Panc1 (cell line): ENCODE measurements at regions not wholly inside any gene's neighbourhood (a gene's known extent, or its start where the extent isn't known, plus 50 kb on each side); places are given as distances from the start of the nearest gene placed in this dataset.

Experiments used
- ATAC-seq: fragments of 200-7000 bp; cut with Tn5 transposase; 2 replicates; pipeline ENCODE4 v1.9.1; 2020; ENCODE audit warnings: mild to moderate bottlenecking, moderate library complexity
- BruUV-seq: library from RNA; stranded (reverse); fragments of 400-500 nt; replicated peaks from 2 replicates; lab custom pipeline; 2021; lab: Mats Ljungman, UMichigan
- CTCF ChIA-PET: fragments of 300-600 bp; sonication (Branson Sonifier 250); formaldehyde crosslinking; loops from one replicate; lab custom pipeline; 2022; ENCODE audit warnings: antibody characterized with exemption; lab: Charles Lee
- POLR2A ChIA-PET: fragments of 300-600 bp; sonication (Branson Sonifier 250); formaldehyde crosslinking; loops from one replicate; lab custom pipeline; 2022; ENCODE audit warnings: antibody characterized with exemption; lab: Charles Lee
- DNase-seq: peaks from one replicate; pipeline ENCODE4 v3.0.0-alpha.2; 2010; ENCODE audit warnings: low read depth, low spot score
- H3K27ac ChIP-seq: 2 replicates; pipeline ENCODE4 v1.5.1; 2011; ENCODE audit warnings: mild to moderate bottlenecking, low read length, inconsistent platforms
- H3K27me3 ChIP-seq: fragments of 200-500 bp; sonication (Bioruptor generic); 2 replicates; pipeline ENCODE4 v1.6.0; 2014; ENCODE audit warnings: low read length, inconsistent platforms; ENCODE audit not compliant: control insufficient read depth, insufficient read depth
- H3K36me3 ChIP-seq: fragments of 200-500 bp; sonication (Bioruptor generic); 2 replicates; pipeline ENCODE4 v1.5.1; 2014; ENCODE audit warnings: inconsistent platforms, mild to moderate bottlenecking, low read length, moderate library complexity; ENCODE audit not compliant: control insufficient read depth, insufficient read depth
- H3K4me1 ChIP-seq: 2 replicates; pipeline ENCODE4 v1.5.1; 2011; ENCODE audit warnings: inconsistent platforms, mild to moderate bottlenecking, low read length, moderate library complexity; ENCODE audit not compliant: control insufficient read depth, insufficient read depth
- H3K4me3 ChIP-seq, 2 experiments: 2 replicates each; pipeline ENCODE4 v1.5.1; 2011 to 2012; ENCODE audit warnings: low read depth in 2 of 2, low read length in 2 of 2, mild to moderate bottlenecking in 2 of 2, inconsistent platforms in 1 of 2, moderate library complexity in 1 of 2
- H3K9me3 ChIP-seq: fragments of 200-500 bp; sonication (Bioruptor generic); 2 replicates; pipeline ENCODE4 v1.5.1; 2014; ENCODE audit warnings: low read depth, mild to moderate bottlenecking, inconsistent platforms, low read length, moderate library complexity; ENCODE audit not compliant: control insufficient read depth, insufficient read depth
- POLR2AphosphoS5 ChIP-seq: IDR thresholded peaks from 2 replicates; pipeline ENCODE4 v1.6.1; 2012; ENCODE audit warnings: mild to moderate bottlenecking, low read depth, low read length, moderate library complexity
- SIN3A ChIP-seq: IDR thresholded peaks from 2 replicates; pipeline ENCODE4 v1.6.1; 2012; ENCODE audit warnings: low read depth, mild to moderate bottlenecking, low read length, moderate library complexity, borderline replicate concordance; ENCODE audit not compliant: insufficient read depth
- TCF7L2 ChIP-seq: IDR thresholded peaks from 2 replicates; pipeline ENCODE4 v1.6.1; 2011; ENCODE audit warnings: mild to moderate bottlenecking, low read depth, low read length, inconsistent platforms
- in situ Hi-C: cut with HindIII; loops from 2 replicates; pipeline ENCODE4 v1.10.0; 2016; ENCODE audit warnings: low sequenced_read_pairs, low pct_unique_long_range_greater_than_20kb
- intact Hi-C: fragments of 100-400 bp; cut with micrococcal nuclease; formaldehyde crosslinking; loops from one replicate; pipeline ENCODE4 v1.10.0; 2022; ENCODE audit not compliant: unreplicated experiment
- TF ChIP-seq, protein P1 (sequence below), 2 experiments: IDR thresholded peaks; 2 replicates each; pipeline ENCODE4 v1.6.1; 2011 to 2012; ENCODE audit warnings: low read depth in 2 of 2, control low read depth in 1 of 2, low read length in 1 of 2, mild to moderate bottlenecking in 1 of 2, moderate library complexity in 1 of 2; ENCODE audit not compliant: insufficient read depth in 1 of 2
- TF ChIP-seq, protein P2 (sequence below): fragments of 450-650 bp; IDR thresholded peaks from 2 replicates; pipeline ENCODE4 v1.5.1; 2017; ENCODE audit warnings: mild to moderate bottlenecking

DNA sequence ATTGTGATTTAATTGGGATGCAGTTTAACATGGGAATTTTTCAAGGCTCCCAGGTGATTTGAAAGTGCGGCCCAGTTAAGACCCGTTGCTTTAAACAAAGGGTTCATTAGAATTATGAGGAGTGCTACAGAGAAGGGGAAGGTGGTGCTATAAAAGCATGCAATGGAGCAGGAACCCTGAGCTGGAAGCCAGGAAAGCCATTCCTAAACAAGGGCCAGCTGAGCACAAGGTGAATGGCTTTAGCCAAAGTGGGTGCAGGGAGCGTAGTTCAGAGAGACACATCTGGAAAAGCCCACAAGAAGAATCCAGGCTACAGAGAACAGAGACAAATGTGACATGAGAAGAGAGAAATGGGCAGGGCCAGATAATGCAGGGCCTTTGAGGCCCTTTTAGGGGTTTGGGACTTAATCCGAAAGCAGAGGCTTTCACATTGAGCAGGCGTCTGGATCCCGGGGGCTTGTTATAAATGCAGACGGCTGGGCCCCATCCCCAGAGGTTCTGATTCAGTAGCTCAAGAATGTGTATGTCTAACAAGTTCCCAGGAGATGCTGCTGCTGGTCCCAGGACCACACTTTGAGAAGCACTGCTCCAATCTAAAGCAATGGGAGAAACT is 138.1 kb upstream of the WWC1 start:
- H3K4me1 ChIP-seq, result no peaks in the 10 kb centered on the region
- BruUV-seq, result no TSS peak
- no peaks in the 10 kb centered on the region for H3K9me3 ChIP-seq
- POLR2A ChIA-PET, result no interaction called here
- DNase-seq (no peak), ATAC-seq (no peak)
- H3K27ac ChIP-seq, result no peak overlapping the region
- no peak for TF ChIP-seq TCF7L2
- TF ChIP-seq POLR2AphosphoS5, result no peak
- TF ChIP-seq, protein P1, sequence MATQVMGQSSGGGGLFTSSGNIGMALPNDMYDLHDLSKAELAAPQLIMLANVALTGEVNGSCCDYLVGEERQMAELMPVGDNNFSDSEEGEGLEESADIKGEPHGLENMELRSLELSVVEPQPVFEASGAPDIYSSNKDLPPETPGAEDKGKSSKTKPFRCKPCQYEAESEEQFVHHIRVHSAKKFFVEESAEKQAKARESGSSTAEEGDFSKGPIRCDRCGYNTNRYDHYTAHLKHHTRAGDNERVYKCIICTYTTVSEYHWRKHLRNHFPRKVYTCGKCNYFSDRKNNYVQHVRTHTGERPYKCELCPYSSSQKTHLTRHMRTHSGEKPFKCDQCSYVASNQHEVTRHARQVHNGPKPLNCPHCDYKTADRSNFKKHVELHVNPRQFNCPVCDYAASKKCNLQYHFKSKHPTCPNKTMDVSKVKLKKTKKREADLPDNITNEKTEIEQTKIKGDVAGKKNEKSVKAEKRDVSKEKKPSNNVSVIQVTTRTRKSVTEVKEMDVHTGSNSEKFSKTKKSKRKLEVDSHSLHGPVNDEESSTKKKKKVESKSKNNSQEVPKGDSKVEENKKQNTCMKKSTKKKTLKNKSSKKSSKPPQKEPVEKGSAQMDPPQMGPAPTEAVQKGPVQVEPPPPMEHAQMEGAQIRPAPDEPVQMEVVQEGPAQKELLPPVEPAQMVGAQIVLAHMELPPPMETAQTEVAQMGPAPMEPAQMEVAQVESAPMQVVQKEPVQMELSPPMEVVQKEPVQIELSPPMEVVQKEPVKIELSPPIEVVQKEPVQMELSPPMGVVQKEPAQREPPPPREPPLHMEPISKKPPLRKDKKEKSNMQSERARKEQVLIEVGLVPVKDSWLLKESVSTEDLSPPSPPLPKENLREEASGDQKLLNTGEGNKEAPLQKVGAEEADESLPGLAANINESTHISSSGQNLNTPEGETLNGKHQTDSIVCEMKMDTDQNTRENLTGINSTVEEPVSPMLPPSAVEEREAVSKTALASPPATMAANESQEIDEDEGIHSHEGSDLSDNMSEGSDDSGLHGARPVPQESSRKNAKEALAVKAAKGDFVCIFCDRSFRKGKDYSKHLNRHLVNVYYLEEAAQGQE (IDR thresholded peaks at IDR 0.05; ENCODE audit: insufficient read depth in 1 of 2, low read depth in 2 of 2, low read length in 1 of 2), result no peak
- no peak for TF ChIP-seq SIN3A
- TF ChIP-seq, protein P2, sequence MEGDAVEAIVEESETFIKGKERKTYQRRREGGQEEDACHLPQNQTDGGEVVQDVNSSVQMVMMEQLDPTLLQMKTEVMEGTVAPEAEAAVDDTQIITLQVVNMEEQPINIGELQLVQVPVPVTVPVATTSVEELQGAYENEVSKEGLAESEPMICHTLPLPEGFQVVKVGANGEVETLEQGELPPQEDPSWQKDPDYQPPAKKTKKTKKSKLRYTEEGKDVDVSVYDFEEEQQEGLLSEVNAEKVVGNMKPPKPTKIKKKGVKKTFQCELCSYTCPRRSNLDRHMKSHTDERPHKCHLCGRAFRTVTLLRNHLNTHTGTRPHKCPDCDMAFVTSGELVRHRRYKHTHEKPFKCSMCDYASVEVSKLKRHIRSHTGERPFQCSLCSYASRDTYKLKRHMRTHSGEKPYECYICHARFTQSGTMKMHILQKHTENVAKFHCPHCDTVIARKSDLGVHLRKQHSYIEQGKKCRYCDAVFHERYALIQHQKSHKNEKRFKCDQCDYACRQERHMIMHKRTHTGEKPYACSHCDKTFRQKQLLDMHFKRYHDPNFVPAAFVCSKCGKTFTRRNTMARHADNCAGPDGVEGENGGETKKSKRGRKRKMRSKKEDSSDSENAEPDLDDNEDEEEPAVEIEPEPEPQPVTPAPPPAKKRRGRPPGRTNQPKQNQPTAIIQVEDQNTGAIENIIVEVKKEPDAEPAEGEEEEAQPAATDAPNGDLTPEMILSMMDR, result no peak
- 0 out of 2 replicates have a peak, but pooled peaks cover 2% of the 10 kb centered on the region for H3K27me3 ChIP-seq
- in situ Hi-C loops (no loop called here), intact Hi-C loops (no loop called here)
- CTCF ChIA-PET, result no interaction called here
- H3K36me3 ChIP-seq, result no peaks in the 10 kb centered on the region
- no peak overlapping the region for H3K4me3 ChIP-seq

DNA sequence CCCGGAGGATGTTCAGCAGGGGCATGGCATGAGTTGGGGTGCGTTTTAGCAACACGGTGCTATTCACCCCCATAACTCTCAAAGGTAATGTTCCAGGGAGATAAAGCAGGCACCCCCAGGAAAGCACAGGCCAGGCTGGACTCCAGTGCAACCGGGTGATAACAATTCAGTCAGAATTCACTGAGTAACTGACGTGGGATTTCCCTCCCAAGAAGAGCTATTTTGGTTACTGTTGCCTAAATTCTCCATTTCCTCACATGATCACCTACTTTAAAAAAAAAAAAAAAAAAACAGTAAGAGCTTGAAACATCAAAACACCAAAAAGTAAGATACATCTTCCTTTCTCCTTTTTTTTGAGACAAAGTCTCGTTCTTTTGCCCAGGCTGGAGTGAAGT is 137.6 kb upstream of the WWC1 start:
- no peak for DNase-seq
- Histone ChIP-seq H3K4me1 (no peaks in the 10 kb centered on the region), H3K9me3 (no peaks in the 10 kb centered on the region), H3K27me3 (0 out of 2 replicates have a peak, but pooled peaks cover 2% of the 10 kb centered on the region), H3K27ac (no peak overlapping the region), H3K4me3 (no peak overlapping the region), H3K36me3 (no peaks in the 10 kb centered on the region)
- ATAC-seq, result no peak
- ChIA-PET CTCF (no interaction called here), POLR2A (no interaction called here)
- no peak for TF ChIP-seq SIN3A
- intact Hi-C loops (no loop called here), in situ Hi-C loops (no loop called here)
- BruUV-seq, result no TSS peak

DNA sequence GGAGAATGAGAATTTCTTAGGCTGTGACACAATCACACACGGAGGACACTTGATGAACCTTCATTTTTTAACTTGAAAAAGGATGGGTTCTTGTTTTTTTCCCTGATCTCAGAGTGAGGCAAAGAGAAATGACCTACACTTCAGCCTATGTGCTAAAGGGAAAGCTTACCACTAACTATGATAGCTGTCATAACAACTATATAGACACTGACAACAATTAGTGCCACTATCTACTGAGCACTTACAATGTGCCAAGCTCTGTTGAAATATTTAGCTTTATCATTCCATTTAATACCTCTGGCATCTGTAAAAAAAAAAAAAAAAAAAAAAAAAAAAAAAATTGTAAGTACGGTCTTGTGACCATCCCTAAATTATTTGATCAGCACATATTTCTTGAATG is 135.9 kb upstream of the WWC1 start:
- ChIA-PET CTCF (interaction anchor here (0.7 kb wide), 1 partner anchor 62 kb away, joined by 6 read pairs; no protein-coding TSS in a partner anchor), POLR2A (no interaction called here)
- no TSS peak for BruUV-seq
- no peak for TF ChIP-seq SIN3A
- no peak for TF ChIP-seq TCF7L2
- TF ChIP-seq, protein P1 (IDR thresholded peaks at IDR 0.05; ENCODE audit: insufficient read depth in 1 of 2, low read depth in 2 of 2, low read length in 1 of 2), result no peak
- TF ChIP-seq POLR2AphosphoS5, result no peak
- TF ChIP-seq, protein P2, result no peak
- Histone ChIP-seq H3K27me3 (0 out of 2 replicates have a peak, but pooled peaks cover 2% of the 10 kb centered on the region), H3K9me3 (no peaks in the 10 kb centered on the region), H3K4me1 (no peaks in the 10 kb centered on the region), H3K36me3 (no peaks in the 10 kb centered on the region), H3K4me3 (no peak overlapping the region), H3K27ac (no peak overlapping the region)
- DNase-seq, result no peak
- ATAC-seq, result no peak
- in situ Hi-C loops (no loop called here), intact Hi-C loops (no loop called here)
